Lower leg skin (tissue), 3 donors: ENCODE measurements at regions not wholly inside any gene's neighbourhood (a gene's known extent, or its start where the extent isn't known, plus 50 kb on each side); places are given as distances from the start of the nearest gene placed in this dataset.

Experiments
- POLR2A ChIP-seq, 2 donors: fragments of 450-650 bp; IDR thresholded peaks; one replicate each; pipeline ENCODE4 v1.6.1; 2016 to 2017; ENCODE audit warnings: antibody characterized with exemption in 2 of 2, mild to moderate bottlenecking in 1 of 2, moderate library complexity in 1 of 2
- TF ChIP-seq, protein P1 (sequence below), 3 donors: fragments of 450-650 bp; IDR thresholded peaks; one replicate each; pipeline ENCODE4 v1.5.1; 2016; ENCODE audit warnings: antibody characterized with exemption in 3 of 3, mild to moderate bottlenecking in 3 of 3, moderate library complexity in 2 of 3

DNA sequence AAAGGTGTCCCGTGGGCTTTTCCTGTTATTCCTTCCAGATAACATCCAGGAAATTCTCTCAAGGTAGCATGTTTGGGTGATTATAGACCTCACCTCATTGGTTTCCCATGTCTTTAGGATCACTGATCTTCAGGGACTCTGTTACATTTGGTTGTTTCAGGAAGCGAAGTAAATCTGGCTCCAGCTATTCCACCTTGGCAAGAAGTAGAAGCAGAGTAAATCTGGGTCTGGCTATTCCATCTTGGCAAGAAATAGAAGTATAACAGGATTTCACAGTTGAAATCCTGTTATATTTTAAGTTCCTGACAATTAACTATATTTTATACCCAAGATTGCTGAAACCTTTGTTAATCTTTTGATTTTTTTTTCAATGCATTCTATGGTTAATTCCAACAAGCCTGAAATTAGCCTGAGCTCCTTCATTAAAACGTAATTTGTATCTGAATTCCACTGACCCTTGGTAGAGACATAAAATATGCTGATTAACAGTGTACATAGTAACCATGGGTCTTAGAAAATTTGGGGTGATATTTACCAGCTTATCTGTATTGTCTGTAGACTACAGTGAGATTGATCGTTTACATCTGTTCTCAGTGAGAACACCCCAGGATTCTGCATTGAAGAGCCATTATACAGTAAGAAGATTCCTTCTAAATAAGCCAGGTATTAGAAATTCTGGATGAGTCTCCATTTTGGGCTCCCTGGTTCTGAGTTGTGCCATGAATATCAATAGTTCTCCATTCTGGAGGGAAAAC is 267.6 kb upstream of the SLITRK6 start:
- no peak for TF ChIP-seq POLR2A (IDR thresholded peaks at IDR 0.05)
- TF ChIP-seq, protein P1, sequence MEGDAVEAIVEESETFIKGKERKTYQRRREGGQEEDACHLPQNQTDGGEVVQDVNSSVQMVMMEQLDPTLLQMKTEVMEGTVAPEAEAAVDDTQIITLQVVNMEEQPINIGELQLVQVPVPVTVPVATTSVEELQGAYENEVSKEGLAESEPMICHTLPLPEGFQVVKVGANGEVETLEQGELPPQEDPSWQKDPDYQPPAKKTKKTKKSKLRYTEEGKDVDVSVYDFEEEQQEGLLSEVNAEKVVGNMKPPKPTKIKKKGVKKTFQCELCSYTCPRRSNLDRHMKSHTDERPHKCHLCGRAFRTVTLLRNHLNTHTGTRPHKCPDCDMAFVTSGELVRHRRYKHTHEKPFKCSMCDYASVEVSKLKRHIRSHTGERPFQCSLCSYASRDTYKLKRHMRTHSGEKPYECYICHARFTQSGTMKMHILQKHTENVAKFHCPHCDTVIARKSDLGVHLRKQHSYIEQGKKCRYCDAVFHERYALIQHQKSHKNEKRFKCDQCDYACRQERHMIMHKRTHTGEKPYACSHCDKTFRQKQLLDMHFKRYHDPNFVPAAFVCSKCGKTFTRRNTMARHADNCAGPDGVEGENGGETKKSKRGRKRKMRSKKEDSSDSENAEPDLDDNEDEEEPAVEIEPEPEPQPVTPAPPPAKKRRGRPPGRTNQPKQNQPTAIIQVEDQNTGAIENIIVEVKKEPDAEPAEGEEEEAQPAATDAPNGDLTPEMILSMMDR (IDR thresholded peaks at IDR 0.05): no peak
